AG08396 (cell line): ENCODE measurements at regions not wholly inside any gene's neighbourhood (a gene's known extent, or its start where the extent isn't known, plus 50 kb on each side); places are given as distances from the start of the nearest gene placed in this dataset.
"Not testable (repeated sequence)": the region's sequence is repeated elsewhere in the genome, so short reads cannot be mapped to it uniquely, and the experiment has no call there.

Experiments used
- DNase-seq: peaks from one replicate; pipeline ENCODE4 v3.0.0; 2012; ENCODE audit warnings: low spot score, mixed read lengths

DNA sequence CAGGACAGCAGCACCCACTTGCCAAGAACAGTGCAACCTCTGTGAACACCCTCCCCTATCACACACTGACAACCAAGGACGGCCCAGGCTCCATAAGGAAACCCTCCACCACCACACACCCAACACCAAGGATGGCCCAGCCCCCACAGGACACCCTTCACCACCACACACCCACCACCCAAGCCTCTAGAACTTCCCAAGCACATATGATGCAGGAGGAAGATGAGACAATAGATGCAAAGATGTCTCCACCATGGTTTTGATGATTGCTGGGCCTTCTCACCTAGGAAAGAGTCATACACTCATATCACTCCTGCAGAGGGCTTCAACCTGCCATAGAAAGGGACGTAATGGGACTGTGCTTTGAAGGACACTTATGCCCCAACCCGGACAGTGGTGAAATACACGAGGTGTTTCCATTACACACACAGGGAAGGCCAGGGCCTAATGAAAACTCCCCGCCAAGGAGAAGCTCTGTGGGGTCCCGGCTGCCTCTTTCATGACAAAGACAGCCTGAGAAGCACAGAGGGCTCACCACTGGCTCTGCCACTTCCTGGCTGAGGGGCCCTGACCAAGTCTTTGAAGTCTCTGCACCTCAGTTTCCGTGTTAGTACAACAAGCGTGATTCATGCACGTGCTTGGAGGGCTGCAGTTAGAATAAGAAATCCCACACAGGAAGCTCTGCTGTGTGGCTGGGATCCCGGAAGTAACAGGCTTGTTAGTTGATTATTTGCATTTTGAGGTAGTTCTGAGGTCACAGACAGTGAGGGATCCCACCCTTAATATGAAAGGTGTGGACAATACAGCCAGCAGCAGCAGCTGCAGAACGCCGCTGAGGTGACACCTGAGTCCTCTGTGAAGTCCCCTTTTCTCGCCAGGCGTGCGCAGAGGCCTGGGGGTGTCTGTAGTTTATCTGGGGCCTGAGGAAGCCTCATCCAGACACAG, 61.9 kb upstream of the ATP12A start:
- DNase-seq, result no peak

DNA sequence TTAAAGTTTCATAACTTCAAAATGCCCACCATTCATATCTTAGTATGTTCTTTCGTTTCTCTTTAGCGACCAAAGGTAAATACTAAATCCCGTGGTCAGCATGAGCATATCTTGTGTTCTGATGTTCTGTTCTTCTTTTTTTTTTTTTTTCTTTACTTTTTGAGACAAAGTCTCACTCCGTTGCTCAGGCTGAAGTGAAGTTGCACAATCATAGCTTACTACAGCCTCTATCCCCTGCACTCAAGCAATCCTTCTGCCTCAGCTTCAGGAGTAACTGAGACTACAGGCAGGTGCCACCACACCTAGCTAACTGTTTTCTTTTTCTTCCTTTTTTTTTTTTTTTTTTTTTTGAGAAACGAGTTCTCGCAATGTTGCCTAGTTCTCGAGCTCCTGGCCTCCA, 60.9 kb upstream of the ATP12A start:
- DNase-seq, result no peak

DNA sequence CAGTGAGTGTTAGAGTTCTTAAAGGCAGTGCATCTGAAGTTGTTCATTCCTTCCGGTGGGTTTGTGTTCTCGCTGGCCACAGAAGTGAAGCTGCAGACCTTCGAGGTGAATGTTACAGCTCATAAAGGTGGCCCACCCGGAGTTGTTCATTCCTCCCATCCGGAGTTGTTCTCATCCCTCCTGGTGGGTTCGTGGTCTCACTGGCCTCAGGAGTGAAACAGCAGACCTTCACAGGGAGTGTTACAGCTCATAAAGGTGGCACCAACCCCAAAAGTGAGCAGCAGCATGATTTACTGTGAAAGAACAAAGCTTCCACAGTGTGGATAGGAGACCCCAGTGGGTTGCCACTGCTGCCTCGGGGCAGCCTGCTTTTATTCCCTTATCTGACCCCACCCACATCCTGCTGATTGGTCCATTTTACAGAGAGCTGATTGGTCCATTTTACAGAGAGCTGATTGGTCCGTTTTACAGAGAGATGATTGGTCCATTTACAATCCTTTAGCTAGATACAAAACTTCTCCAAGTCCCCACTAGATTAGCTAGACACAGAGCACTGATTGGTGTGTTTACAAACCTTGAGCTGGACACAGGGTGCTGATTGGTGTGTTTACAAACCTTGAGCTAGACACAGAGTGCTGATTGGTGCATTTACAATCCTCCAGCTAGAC, 57.6 kb upstream of the ATP12A start:
- not testable (repeated sequence) for DNase-seq

DNA sequence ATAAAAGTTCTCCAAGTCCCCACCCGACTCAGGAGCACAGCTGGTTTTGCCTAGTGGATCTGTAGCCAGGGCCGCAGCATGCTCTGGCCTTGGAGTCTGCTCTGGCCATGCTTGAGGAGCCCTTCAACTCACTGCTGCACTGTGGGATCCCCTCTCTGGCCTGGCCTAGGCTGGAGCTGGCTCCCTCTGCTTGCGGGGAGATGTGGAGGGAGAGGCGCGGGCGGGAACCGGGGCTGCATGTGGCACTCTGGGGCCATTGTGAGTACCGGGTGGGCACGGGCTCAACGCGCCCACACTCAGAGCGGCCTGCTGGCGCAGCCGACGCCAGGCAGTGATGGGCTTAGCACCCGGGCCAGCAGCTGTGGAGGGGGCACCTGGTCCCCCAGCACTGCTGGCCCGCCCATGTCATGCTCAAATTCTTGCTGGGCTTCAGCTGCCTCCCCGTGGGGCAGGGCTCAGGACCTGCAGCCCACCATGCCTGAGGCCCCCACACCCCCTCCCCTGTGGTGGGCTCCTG, 57.0 kb upstream of the ATP12A start:
- no peak for DNase-seq

DNA sequence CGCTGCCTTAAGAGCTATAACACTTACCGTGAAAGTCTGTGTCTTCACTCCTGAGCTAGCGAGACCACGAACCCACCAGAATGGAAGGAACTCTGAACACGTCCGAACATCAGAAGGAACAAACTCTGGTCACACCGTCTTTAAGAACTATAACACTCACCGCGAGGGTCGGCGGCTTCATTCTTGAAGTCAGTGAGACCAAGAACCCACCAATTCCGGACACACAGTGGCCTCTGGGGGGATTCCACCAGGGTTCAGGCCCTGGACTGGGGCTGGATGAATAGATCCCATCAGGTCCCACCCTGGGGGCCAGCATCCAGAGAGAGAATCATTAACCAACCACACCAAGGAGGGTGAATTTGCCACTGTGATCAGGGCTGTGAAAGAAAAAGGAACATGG, 55.8 kb upstream of the ATP12A start:
- DNase-seq, result no peak

DNA sequence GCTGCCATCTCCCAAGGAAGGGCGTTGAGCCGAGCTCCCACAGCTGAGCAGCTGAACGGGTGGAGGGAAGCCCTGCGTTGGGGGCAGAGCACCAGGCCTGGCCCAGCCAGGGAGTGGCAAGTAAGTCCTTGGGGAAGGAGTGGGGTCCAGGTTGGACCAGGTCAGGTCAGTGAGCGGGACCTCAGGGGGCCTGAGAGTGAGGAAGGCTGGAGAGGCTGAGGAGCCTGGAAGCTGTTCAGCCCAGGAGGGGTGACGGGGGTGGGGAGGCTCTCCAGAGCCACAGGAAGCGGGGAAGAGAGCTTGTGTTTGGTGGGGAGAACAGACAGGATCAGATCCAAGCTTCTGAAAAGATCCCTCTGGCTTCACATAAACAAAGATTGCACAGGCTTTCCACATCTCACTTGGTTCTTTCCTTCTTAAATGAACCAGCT, 55.4 kb upstream of the ATP12A start:
- no peak for DNase-seq

DNA sequence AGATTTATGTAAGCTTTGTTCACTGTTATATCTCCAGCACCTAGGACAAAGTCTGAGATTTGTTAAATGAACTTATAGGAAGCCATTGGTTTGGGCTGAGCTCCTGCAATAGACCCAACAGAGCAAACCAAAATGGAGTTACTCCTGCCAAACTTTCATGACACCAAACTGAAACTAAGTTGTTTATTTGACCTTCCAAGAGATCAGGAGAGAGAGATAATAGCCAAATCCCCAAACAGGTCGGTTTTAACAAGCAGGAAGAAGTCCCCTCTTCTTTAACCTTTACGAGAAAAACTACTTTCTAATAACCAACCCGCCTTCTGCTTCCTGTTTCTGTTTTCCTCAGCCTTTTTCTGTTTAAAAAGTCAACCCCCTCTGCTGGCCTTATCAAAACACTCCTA, 54.9 kb upstream of the ATP12A start:
- no peak for DNase-seq

DNA sequence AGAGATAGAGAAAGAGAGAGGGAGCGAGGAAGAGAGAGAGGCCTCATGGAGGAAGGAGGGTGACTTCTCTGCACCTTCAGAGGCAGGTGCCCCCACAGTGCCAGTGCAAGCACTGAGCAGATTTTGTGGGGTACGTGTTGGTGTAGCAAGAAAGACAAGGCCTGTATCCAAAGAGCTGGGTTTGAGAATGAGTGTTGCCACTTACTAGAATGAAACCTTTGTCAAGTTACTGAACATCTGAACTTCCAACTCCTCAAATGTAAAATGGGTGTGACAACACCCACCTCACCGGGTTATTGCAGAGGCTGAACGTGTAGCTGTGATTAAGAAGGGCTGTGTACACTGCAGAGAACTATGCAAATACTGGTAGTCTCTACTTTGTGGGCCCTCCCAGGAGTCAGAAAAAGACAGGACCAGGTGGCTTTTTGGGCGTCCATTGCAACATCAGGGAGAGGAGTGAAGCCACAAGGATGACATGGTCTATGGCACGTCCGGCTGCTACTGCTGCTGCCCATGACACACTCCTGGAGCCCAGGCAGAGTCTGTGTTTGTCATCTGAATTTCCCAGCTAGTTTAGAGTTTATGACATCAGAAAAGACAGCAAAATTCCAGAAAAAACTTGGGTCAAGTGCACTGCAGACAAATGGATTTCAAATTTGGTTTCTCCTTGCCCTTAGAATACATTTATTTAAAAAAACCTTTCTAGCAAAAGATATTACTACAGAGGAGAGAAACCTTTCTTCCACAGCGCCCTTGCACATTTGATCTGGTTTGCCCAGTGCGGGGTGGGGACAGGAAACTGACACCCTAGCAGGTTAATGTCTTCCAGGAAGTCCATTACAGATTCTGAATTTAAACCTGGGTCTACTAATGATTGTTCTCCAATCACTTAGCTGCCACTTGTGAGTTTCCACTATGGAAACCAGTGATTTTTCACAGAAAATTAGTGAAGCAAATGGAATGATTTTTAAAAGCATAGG, 54.0 kb upstream of the ATP12A start:
- DNase-seq, result no peak

DNA sequence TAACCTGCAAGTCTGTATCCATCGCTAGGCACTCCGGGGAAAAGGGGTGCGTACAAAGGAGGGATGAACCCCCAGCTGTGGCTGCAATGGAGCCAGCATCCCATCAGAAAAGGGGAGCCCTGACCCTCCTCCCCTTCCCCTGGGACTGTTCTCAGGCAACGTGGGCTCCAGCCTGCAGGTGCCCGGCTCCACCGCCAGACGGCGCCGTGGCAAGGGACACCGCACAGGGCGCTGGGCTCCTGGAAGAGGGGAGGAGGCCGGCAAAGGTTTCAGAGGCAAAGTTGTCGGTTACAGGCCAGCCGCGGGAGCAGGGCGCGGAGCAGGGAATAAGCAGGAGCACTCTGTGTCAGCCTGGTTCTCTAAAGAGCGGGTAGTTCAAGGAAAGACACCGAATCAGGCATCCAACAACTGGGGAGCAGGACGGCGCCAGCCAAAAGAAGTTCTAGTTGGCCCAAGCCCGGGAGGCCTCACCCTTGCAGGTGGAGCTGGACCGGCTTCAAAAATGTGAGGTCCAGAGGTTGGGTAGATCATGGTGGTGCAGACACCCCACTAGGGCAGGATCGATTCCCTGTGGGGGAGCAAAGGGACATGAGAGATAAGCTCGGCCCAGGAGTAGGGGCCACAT, 53.0 kb upstream of the ATP12A start:
- peak; percentile 25 for DNase-seq

DNA sequence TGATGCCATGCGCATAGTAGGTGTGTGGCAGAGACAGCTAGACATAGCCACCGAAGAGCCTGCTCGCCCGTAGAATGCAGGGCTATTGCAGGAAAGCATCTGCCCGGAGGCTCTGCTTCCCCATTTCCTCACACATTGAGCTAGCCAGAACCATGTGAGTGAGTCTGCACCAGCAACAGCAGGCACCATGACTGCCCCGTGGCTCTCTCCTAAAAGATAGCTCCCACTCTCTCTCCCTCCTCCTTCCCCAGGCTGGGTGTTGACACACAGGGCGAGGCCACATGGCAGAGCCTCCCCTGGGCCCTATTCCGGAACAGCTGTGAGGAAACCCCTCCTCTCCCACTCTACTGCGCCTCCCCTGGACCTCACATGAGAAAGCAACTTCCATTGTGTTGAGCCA, 52.3 kb upstream of the ATP12A start:
- no peak for DNase-seq

DNA sequence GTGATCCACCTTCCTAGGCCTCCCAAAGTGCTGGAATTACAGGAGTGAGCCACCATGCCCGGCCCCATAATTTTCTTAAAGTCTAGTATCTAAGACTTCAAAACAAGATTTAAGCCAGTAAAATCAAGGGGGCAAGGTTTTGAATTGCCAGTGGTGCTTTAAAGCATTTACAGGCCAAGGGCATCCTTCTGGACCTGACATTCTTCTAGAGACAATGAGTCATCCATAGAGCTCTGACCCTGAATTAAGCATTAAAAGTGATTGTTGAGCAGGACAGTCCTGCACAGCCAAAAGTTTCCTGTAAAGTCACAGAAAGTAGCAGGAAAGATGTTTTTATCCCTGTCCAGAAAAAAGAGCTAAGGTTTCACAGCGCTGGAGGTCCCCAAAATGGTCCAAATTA, 50.9 kb upstream of the ATP12A start:
- DNase-seq, result peak; percentile 30

DNA sequence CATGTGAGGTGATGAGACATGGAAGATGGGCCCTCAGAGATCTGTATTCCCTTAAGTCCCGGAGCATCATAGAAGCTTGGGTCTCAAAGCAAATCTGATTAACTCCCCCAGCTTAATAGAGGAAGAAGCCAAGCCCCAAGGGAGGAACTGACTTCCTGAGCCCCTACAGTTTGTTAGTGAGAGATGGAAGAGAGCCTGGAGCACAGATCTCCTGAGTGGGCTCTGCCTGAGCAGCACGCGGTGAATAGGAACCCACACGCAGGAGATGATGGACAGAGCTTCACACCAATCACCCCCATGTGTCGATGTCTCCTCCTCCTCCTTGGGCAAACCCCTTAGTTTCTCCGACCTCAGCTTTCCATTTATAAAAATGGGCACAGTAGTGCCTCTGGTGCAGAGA, 50.1 kb upstream of the ATP12A start:
- DNase-seq, result no peak
